GM12874 (cell line): ENCODE measurements at regions not wholly inside any gene's neighbourhood (a gene's known extent, or its start where the extent isn't known, plus 50 kb on each side); places are given as distances from the start of the nearest gene placed in this dataset.

Experiments used
- TF ChIP-seq, protein P1 (sequence below): IDR thresholded peaks from 2 replicates; pipeline ENCODE4 v1.5.1; 2011; ENCODE audit warnings: low read depth, mild to moderate bottlenecking, control low read depth, low read length, moderate library complexity; ENCODE audit not compliant: insufficient read depth

- TF ChIP-seq, protein P1, sequence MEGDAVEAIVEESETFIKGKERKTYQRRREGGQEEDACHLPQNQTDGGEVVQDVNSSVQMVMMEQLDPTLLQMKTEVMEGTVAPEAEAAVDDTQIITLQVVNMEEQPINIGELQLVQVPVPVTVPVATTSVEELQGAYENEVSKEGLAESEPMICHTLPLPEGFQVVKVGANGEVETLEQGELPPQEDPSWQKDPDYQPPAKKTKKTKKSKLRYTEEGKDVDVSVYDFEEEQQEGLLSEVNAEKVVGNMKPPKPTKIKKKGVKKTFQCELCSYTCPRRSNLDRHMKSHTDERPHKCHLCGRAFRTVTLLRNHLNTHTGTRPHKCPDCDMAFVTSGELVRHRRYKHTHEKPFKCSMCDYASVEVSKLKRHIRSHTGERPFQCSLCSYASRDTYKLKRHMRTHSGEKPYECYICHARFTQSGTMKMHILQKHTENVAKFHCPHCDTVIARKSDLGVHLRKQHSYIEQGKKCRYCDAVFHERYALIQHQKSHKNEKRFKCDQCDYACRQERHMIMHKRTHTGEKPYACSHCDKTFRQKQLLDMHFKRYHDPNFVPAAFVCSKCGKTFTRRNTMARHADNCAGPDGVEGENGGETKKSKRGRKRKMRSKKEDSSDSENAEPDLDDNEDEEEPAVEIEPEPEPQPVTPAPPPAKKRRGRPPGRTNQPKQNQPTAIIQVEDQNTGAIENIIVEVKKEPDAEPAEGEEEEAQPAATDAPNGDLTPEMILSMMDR = no peak
Measured at GRCh38 chr16:74033441-74033995, 263.1 kb upstream of the PSMD7 start.

GRCh38 chr16:74031551-74031950, 265.1 kb upstream of the PSMD7 start:
- TF ChIP-seq, protein P1 = no peak

DNA sequence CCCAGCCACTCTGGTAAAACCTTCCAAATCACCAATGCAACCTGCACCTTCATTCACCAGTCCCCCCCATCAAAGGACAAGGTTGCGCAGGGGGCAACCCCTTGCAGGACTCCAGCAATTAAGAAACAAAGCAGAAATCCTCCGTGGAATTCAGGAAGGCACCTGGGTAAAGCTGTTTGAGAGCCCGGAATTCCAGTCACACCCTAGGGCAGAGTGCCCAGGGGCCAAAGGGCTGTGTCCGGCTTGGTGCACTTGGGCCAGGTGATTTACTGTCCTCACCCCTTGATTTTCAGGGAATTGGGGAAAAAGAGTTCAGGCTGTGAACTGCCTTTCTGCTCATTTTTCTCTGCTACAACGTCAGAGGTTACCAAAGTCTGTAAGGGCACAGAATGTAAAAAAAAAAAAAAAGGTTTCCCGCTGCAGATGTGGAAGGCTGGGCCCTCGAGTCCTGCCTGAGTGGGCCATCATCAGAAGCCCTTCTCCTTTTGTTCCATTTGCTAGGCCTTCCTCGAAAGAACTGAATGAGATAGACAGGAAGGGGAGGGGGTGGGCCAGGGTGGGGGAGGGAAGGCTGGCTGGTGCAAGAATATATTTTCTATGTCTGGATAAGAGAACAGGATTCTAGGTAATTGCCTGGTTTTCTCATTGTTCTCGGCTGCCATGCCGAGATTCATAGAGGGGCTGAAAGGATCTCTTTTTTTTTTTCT, 266.5 kb upstream of the PSMD7 start:
- TF ChIP-seq, protein P1 = no peak

DNA sequence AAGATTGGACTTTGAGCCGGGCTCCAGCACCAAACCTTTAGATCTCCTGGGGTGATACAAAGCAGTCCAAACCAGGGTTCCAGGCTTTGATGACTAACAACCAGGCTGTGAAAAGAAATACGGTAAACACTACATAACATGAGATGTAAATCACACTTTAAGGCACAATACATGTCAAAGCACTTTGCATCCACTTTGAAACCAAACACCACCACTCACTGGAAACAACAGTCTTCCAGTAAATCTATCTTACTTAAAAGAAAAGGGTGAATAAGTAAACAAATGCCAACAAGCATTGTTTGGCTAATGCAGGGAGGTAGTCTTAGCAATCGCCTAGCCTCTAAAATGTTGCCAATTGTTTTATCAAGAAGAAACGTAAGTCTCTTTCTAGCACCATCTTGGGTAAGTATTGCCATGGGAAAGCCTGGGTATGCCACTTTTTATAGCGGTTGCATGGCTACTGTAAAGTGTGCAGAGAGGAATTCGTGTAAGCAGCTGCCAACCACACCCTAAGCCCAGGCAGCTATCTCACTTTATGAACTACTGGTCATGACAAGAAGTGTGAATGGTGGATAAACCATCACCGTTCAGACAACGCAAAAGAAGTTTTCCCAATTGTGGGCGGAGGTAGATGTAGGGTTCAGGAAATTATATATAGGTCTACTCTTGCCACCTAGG, 267.4 kb upstream of the PSMD7 start:
- TF ChIP-seq, protein P1 = no peak

DNA sequence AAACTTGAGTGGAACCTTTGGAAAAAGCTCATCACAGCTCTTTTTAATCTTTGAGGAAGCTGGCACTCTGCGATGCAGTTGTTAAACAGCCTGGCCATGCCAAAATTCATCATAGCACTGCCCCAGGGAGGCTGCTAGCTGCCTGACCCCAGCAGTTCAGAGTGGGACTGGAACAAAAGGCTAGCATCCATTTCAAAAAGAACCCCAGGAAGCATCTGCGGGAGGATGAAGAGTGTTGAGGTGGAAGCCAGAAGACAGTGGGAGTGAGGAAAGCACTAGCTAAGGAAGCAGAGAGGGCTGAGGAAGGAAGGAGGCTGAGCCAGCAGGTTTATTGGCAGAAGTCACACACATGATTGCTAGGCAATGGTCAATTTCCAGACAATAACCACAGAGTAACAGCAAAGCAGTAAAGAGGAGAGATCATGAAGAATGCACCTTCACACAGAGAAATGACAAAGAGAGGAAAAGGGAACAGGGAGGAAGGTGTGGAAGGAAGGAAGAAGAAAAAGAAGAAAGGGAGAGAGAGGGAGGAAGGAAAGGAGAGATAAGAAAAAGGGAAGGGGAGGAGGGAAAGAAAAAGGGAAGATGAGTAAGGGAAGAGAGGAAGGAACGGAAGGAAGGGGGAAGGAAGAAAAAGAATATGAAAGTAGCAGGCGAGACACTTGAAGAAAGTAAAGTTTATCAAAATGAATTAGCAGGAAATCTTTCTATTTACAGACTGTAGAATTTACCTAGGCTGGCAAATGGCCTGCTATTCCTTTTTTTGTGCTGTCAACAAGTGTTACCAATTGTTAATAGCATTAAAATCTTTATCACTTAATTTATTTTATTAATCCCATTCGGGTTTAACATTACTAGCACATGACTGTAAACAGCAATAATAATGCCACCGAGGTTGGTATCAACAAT, 270.0 kb upstream of the PSMD7 start:
- TF ChIP-seq, protein P1 = no peak

DNA sequence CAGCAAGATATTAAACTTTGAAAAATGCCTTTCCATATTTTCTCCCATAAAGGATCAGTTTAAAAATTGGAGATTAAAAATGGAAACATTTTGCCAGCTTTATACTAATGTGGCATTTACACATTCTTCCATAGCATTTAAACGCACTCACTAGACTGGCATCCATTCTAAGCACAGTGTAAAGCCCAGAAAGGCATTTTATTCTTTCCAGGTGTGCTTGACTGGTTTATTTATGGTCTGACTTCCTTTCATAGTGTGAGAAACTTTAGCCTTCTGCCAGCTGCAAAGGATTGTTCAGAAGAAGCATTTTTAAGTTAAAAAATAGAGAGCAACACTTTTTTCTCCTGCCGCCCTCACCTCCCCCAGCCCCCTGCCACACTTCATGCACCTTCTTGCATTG, 271.7 kb upstream of the PSMD7 start:
- TF ChIP-seq, protein P1 = no peak
